ENCODE measurements at regions not wholly inside any gene's neighbourhood (a gene's known extent, or its start where the extent isn't known, plus 50 kb on each side); places are given as distances from the start of the nearest gene placed in this dataset.
"Not testable (repeated sequence)": the region's sequence is repeated elsewhere in the genome, so short reads cannot be mapped to it uniquely, and the experiment has no call there.

GRCh38 chr1:217040711-217041455 is 317.7 kb upstream of the ESRRG start:
- no peak for DNase-seq (ENCODE audit: low read depth, low spot score)

- DNase-seq (ENCODE audit: low read depth, low spot score): no peak
Measured at GRCh38 chr1:217039926-217040325, 316.7 kb upstream of the ESRRG start.

- not testable (repeated sequence) for DNase-seq (ENCODE audit: low read depth, low spot score)
Measured at GRCh38 chr1:217039139-217039538, 315.9 kb upstream of the ESRRG start.

- DNase-seq (ENCODE audit: low read depth, low spot score): no peak
Measured at GRCh38 chr1:217036757-217037156, 313.5 kb upstream of the ESRRG start.

GRCh38 chr1:217032715-217033367 is 309.6 kb upstream of the ESRRG start:
- DNase-seq (ENCODE audit: low read depth, low spot score): no peak

GRCh38 chr1:217029281-217030157 is 306.3 kb upstream of the ESRRG start:
- peak; percentile 85 for DNase-seq (ENCODE audit: low read depth, low spot score)

GRCh38 chr1:217027403-217028080 is 304.3 kb upstream of the ESRRG start:
- DNase-seq (ENCODE audit: low read depth, low spot score): peak; percentile 30

- DNase-seq (ENCODE audit: low read depth, low spot score): no peak
Measured at GRCh38 chr1:217026531-217026930, 303.3 kb upstream of the ESRRG start.

GRCh38 chr1:217025381-217025780 is 302.2 kb upstream of the ESRRG start:
- no peak for DNase-seq (ENCODE audit: low read depth, low spot score)

- DNase-seq (ENCODE audit: low read depth, low spot score): no peak
Measured at GRCh38 chr1:217024911-217025310, 301.7 kb upstream of the ESRRG start.

GRCh38 chr1:217021956-217022355 is 298.7 kb upstream of the ESRRG start:
- DNase-seq (ENCODE audit: low read depth, low spot score): no peak

GRCh38 chr1:217021400-217021799 is 298.2 kb upstream of the ESRRG start:
- no peak for DNase-seq (ENCODE audit: low read depth, low spot score)

- no peak for DNase-seq (ENCODE audit: low read depth, low spot score)
Measured at GRCh38 chr1:217019475-217019874, 296.2 kb upstream of the ESRRG start.

- no peak for DNase-seq (ENCODE audit: low read depth, low spot score)
Measured at GRCh38 chr1:217018648-217019047, 295.4 kb upstream of the ESRRG start.

- no peak for DNase-seq (ENCODE audit: low read depth, low spot score)
Measured at GRCh38 chr1:217017165-217017564, 293.9 kb upstream of the ESRRG start.

GRCh38 chr1:217014066-217014465 is 290.8 kb upstream of the ESRRG start:
- no peak for DNase-seq (ENCODE audit: low read depth, low spot score)

- DNase-seq (ENCODE audit: low read depth, low spot score): peak; percentile 23
Measured at GRCh38 chr1:217012659-217013058, 289.4 kb upstream of the ESRRG start.

- DNase-seq (ENCODE audit: low read depth, low spot score): no peak
Measured at GRCh38 chr1:217011097-217011496, 287.9 kb upstream of the ESRRG start.

GRCh38 chr1:217010253-217010652 is 287.0 kb upstream of the ESRRG start:
- no peak for DNase-seq (ENCODE audit: low read depth, low spot score)

GRCh38 chr1:217009376-217009775 is 286.1 kb upstream of the ESRRG start:
- DNase-seq (ENCODE audit: low read depth, low spot score): no peak

GRCh38 chr1:217004776-217005436 is 281.7 kb upstream of the ESRRG start:
- no peak for DNase-seq (ENCODE audit: low read depth, low spot score)
